H1 (cell line): ENCODE measurements at regions not wholly inside any gene's neighbourhood (a gene's known extent, or its start where the extent isn't known, plus 50 kb on each side); places are given as distances from the start of the nearest gene placed in this dataset.

ENCODE experiments used
- CBX8 ChIP-seq: fragments of 300-800, 300-1000 bp; sonication (generic); IDR thresholded peaks from 2 replicates; pipeline ENCODE4 v1.7.1; 2016; ENCODE audit warnings: low read depth, low read length, borderline replicate concordance
- CEBPB ChIP-seq: IDR thresholded peaks from 2 replicates; pipeline ENCODE4 v1.6.1; 2012; ENCODE audit warnings: low read depth, low read length
- CTBP2 ChIP-seq: IDR thresholded peaks from 2 replicates; pipeline ENCODE4 v1.7.0; 2011; ENCODE audit warnings: borderline replicate concordance, mild to moderate bottlenecking, moderate library complexity, mixed read lengths, low read length; ENCODE audit not compliant: insufficient read depth, insufficient read length
- MAFK ChIP-seq: IDR thresholded peaks from 2 replicates; pipeline ENCODE4 v1.6.1; 2012; ENCODE audit warnings: low read depth, mild to moderate bottlenecking, improper control_type of control experiment, low read length
- TF ChIP-seq, protein P1 (sequence below): fragments of 300-600 bp; sonication (generic); IDR thresholded peaks from 2 replicates; pipeline ENCODE4 v1.7.1; 2012; ENCODE audit warnings: low read length, moderate library complexity, mild to moderate bottlenecking, inconsistent platforms; ENCODE audit not compliant: insufficient replicate concordance

DNA sequence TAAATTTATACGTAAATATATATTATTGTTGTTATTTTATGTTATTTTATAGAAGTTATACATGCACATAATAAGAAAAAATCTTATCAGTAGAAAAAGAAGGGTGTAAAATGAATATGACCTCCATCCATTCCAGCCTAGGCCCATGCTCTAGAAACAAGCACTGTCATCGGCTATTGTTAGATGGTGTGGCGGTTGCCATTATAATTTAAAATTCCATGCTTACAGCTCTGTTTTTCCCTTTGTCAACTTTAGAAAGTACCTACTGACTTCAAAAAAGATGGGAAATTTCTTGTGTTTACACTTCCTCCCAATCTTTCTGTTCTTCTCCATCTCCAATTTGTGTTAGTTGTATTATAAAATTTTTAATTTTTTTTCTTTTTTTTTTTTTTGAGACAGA is 61.9 kb upstream of the RDX start (continued):
- no peak; the same call in 1 of the 2 replicates for TF ChIP-seq MAFK
- TF ChIP-seq CEBPB: no peak
- TF ChIP-seq CTBP2: no peak
- no peak for TF ChIP-seq CBX8
- TF ChIP-seq, protein P1, sequence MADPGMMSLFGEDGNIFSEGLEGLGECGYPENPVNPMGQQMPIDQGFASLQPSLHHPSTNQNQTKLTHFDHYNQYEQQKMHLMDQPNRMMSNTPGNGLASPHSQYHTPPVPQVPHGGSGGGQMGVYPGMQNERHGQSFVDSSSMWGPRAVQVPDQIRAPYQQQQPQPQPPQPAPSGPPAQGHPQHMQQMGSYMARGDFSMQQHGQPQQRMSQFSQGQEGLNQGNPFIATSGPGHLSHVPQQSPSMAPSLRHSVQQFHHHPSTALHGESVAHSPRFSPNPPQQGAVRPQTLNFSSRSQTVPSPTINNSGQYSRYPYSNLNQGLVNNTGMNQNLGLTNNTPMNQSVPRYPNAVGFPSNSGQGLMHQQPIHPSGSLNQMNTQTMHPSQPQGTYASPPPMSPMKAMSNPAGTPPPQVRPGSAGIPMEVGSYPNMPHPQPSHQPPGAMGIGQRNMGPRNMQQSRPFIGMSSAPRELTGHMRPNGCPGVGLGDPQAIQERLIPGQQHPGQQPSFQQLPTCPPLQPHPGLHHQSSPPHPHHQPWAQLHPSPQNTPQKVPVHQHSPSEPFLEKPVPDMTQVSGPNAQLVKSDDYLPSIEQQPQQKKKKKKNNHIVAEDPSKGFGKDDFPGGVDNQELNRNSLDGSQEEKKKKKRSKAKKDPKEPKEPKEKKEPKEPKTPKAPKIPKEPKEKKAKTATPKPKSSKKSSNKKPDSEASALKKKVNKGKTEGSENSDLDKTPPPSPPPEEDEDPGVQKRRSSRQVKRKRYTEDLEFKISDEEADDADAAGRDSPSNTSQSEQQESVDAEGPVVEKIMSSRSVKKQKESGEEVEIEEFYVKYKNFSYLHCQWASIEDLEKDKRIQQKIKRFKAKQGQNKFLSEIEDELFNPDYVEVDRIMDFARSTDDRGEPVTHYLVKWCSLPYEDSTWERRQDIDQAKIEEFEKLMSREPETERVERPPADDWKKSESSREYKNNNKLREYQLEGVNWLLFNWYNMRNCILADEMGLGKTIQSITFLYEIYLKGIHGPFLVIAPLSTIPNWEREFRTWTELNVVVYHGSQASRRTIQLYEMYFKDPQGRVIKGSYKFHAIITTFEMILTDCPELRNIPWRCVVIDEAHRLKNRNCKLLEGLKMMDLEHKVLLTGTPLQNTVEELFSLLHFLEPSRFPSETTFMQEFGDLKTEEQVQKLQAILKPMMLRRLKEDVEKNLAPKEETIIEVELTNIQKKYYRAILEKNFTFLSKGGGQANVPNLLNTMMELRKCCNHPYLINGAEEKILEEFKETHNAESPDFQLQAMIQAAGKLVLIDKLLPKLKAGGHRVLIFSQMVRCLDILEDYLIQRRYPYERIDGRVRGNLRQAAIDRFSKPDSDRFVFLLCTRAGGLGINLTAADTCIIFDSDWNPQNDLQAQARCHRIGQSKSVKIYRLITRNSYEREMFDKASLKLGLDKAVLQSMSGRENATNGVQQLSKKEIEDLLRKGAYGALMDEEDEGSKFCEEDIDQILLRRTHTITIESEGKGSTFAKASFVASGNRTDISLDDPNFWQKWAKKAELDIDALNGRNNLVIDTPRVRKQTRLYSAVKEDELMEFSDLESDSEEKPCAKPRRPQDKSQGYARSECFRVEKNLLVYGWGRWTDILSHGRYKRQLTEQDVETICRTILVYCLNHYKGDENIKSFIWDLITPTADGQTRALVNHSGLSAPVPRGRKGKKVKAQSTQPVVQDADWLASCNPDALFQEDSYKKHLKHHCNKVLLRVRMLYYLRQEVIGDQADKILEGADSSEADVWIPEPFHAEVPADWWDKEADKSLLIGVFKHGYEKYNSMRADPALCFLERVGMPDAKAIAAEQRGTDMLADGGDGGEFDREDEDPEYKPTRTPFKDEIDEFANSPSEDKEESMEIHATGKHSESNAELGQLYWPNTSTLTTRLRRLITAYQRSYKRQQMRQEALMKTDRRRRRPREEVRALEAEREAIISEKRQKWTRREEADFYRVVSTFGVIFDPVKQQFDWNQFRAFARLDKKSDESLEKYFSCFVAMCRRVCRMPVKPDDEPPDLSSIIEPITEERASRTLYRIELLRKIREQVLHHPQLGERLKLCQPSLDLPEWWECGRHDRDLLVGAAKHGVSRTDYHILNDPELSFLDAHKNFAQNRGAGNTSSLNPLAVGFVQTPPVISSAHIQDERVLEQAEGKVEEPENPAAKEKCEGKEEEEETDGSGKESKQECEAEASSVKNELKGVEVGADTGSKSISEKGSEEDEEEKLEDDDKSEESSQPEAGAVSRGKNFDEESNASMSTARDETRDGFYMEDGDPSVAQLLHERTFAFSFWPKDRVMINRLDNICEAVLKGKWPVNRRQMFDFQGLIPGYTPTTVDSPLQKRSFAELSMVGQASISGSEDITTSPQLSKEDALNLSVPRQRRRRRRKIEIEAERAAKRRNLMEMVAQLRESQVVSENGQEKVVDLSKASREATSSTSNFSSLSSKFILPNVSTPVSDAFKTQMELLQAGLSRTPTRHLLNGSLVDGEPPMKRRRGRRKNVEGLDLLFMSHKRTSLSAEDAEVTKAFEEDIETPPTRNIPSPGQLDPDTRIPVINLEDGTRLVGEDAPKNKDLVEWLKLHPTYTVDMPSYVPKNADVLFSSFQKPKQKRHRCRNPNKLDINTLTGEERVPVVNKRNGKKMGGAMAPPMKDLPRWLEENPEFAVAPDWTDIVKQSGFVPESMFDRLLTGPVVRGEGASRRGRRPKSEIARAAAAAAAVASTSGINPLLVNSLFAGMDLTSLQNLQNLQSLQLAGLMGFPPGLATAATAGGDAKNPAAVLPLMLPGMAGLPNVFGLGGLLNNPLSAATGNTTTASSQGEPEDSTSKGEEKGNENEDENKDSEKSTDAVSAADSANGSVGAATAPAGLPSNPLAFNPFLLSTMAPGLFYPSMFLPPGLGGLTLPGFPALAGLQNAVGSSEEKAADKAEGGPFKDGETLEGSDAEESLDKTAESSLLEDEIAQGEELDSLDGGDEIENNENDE: no peak
